H9 (cell line): ENCODE measurements at regions not wholly inside any gene's neighbourhood (a gene's known extent, or its start where the extent isn't known, plus 50 kb on each side); places are given as distances from the start of the nearest gene placed in this dataset.

ENCODE experiments used
- DNase-seq: peaks from one replicate; pipeline ENCODE4 v3.0.0-alpha.2; 2017
- H2AFZ ChIP-seq: one replicate; pipeline ENCODE4 v1.6.1; 2013; ENCODE audit warnings: mild to moderate bottlenecking, low read length, control low read depth, moderate library complexity
- H2AK5ac ChIP-seq: 2 replicates; pipeline ENCODE4 v1.6.1; 2013; ENCODE audit warnings: low read length, control low read depth, mixed read lengths; ENCODE audit not compliant: insufficient read length
- H2BK120ac ChIP-seq: one replicate; pipeline ENCODE4 v1.6.1; 2013; ENCODE audit warnings: low read depth, mild to moderate bottlenecking, low read length, control low read depth, inconsistent platforms; ENCODE audit not compliant: poor library complexity, severe bottlenecking
- H2BK12ac ChIP-seq: 2 replicates; pipeline ENCODE4 v1.6.1; 2013; ENCODE audit warnings: low read length, control low read depth, mixed read lengths, low read depth; ENCODE audit not compliant: insufficient read length
- H2BK15ac ChIP-seq: 2 replicates; pipeline ENCODE4 v1.6.1; 2013; ENCODE audit warnings: low read depth, low read length, control low read depth
- H2BK20ac ChIP-seq: one replicate; pipeline ENCODE4 v1.6.1; 2013; ENCODE audit warnings: low read depth, mild to moderate bottlenecking, low read length, control low read depth, inconsistent platforms; ENCODE audit not compliant: poor library complexity, severe bottlenecking
- H2BK5ac ChIP-seq: 2 replicates; pipeline ENCODE4 v1.6.1; 2013; ENCODE audit warnings: low read length, control low read depth, mixed read lengths; ENCODE audit not compliant: insufficient read length
- H3K14ac ChIP-seq: 2 replicates; pipeline ENCODE4 v1.6.1; 2013; ENCODE audit warnings: low read length, control low read depth; ENCODE audit not compliant: insufficient read depth
- H3K18ac ChIP-seq: 2 replicates; pipeline ENCODE4 v1.6.1; 2013; ENCODE audit warnings: low read depth, mild to moderate bottlenecking, mixed read lengths, low read length, control low read depth; ENCODE audit not compliant: insufficient read length
- H3K23ac ChIP-seq: 2 replicates; pipeline ENCODE4 v1.6.1; 2013; ENCODE audit warnings: low read length, control low read depth, mixed read lengths, low read depth; ENCODE audit not compliant: insufficient read length
- H3K23me2 ChIP-seq: 2 replicates; pipeline ENCODE4 v1.6.1; 2013; ENCODE audit warnings: low read depth, mild to moderate bottlenecking, mixed read lengths, low read length, control low read depth; ENCODE audit not compliant: insufficient read length, poor library complexity, severe bottlenecking
- H3K27ac ChIP-seq: 2 replicates; pipeline ENCODE4 v1.5.1; 2013; ENCODE audit warnings: low read length, control low read depth, mixed read lengths, low read depth; ENCODE audit not compliant: insufficient read length
- H3K27me3 ChIP-seq: 2 replicates; pipeline ENCODE4 v1.6.1; 2013; ENCODE audit warnings: low read length, control low read depth, inconsistent platforms; ENCODE audit not compliant: insufficient read depth
- H3K4ac ChIP-seq: 2 replicates; pipeline ENCODE4 v1.6.1; 2013; ENCODE audit warnings: low read depth, mild to moderate bottlenecking, control low read depth, inconsistent platforms, low read length, moderate library complexity
- H3K4me1 ChIP-seq: 2 replicates; pipeline ENCODE4 v1.6.1; 2013; ENCODE audit warnings: low read length, control low read depth, inconsistent platforms; ENCODE audit not compliant: insufficient read depth
- H3K4me2 ChIP-seq: 2 replicates; pipeline ENCODE4 v1.6.1; 2013; ENCODE audit warnings: low read length, control low read depth, mixed read lengths; ENCODE audit not compliant: insufficient read length, insufficient read depth
- H3K56ac ChIP-seq: 2 replicates; pipeline ENCODE4 v1.6.1; 2013; ENCODE audit warnings: low read depth, mild to moderate bottlenecking, mixed read lengths, low read length, control low read depth; ENCODE audit not compliant: insufficient read length
- H3K79me1 ChIP-seq: 2 replicates; pipeline ENCODE4 v1.6.1; 2013; ENCODE audit warnings: low read depth, mild to moderate bottlenecking, moderate library complexity, low read length, control low read depth, inconsistent platforms; ENCODE audit not compliant: insufficient read depth, poor library complexity, severe bottlenecking
- H3K79me2 ChIP-seq: 2 replicates; pipeline ENCODE4 v1.6.1; 2013; ENCODE audit warnings: low read length, control low read depth, inconsistent platforms; ENCODE audit not compliant: insufficient read depth
- H3K9ac ChIP-seq: 2 replicates; pipeline ENCODE4 v1.6.1; 2013; ENCODE audit warnings: low read length, control low read depth, mixed read lengths; ENCODE audit not compliant: insufficient read length; ENCODE audit errors: extremely low read depth
- H3K9me3 ChIP-seq: one replicate; pipeline ENCODE4 v1.6.1; 2013; ENCODE audit warnings: low read depth, low read length, inconsistent platforms; ENCODE audit not compliant: control insufficient read depth
- H3T11ph ChIP-seq: one replicate; pipeline ENCODE4 v1.6.1; 2013; ENCODE audit warnings: mild to moderate bottlenecking, low read length, control low read depth, inconsistent platforms
- H4K20me1 ChIP-seq: one replicate; pipeline ENCODE4 v1.6.1; 2013; ENCODE audit not compliant: control insufficient read depth, insufficient read length, insufficient read depth
- H4K5ac ChIP-seq: 2 replicates; pipeline ENCODE4 v1.6.1; 2013; ENCODE audit warnings: low read depth, mild to moderate bottlenecking, mixed read lengths, low read length, control low read depth; ENCODE audit not compliant: insufficient read length
- H4K8ac ChIP-seq: replicated peaks from 2 replicates; pipeline ENCODE4 v1.6.1; 2013; ENCODE audit warnings: low read length, control low read depth, mixed read lengths, low read depth; ENCODE audit not compliant: insufficient read length
- H4K91ac ChIP-seq: 2 replicates; pipeline ENCODE4 v1.6.1; 2013; ENCODE audit warnings: low read depth, mild to moderate bottlenecking, moderate library complexity, mixed read lengths, low read length, control low read depth; ENCODE audit not compliant: insufficient read length
- H3K27ac Mint-ChIP-seq, 3 experiments: 2 replicates in 2 of 3; 3 replicates in 1 of 3; pipeline ENCODE4 v1.8.0; 2020 to 2021; ENCODE audit warnings: mixed read lengths in 3 of 3, mild to moderate bottlenecking in 1 of 3, moderate library complexity in 1 of 3
- H3K27me3 Mint-ChIP-seq: 2 replicates; pipeline ENCODE4 v1.8.0; 2021; ENCODE audit warnings: low read depth, mild to moderate bottlenecking, moderate library complexity, mixed read lengths
- H3K36me3 Mint-ChIP-seq, 3 experiments: 2 replicates in 2 of 3; 3 replicates in 1 of 3; pipeline ENCODE4 v1.8.0; 2020 to 2021; ENCODE audit warnings: low read depth in 3 of 3, mixed read lengths in 3 of 3; ENCODE audit not compliant: insufficient read depth in 1 of 3
- H3K4me1 Mint-ChIP-seq, 2 experiments: 2 replicates each; pipeline ENCODE4 v1.8.0; 2020; ENCODE audit warnings: mixed read lengths in 2 of 2
- H3K4me3 Mint-ChIP-seq, 2 experiments: 2 replicates in 1 of 2; 3 replicates in 1 of 2; pipeline ENCODE4 v1.8.0; 2020 to 2021; ENCODE audit warnings: mild to moderate bottlenecking in 2 of 2, mixed read lengths in 2 of 2, moderate library complexity in 1 of 2
- H3K9me3 Mint-ChIP-seq, 2 experiments: 2 replicates in 1 of 2; 3 replicates in 1 of 2; pipeline ENCODE4 v1.8.0; 2020; ENCODE audit warnings: mild to moderate bottlenecking in 2 of 2, mixed read lengths in 2 of 2, moderate library complexity in 1 of 2
- WGBS: extraction: QIAGEN DNeasy Blood & Tissue Kit; methylation state at CpG from one replicate; pipeline ENCODE4 v1.1.7; 2013; ENCODE audit warnings: missing lambda C conversion rate, low lambda C conversion rate, mixed read lengths; ENCODE audit not compliant: insufficient read length; ENCODE audit errors: extremely low coverage; 5-methylcytosine and 5-hydroxymethylcytosine counted together
- TF ChIP-seq, protein P1 (sequence below): fragments of 200-600 bp; sonication (generic); conservative IDR thresholded peaks from 3 replicates; pipeline ENCODE4 v1.8.0; 2021; ENCODE audit warnings: antibody characterized with exemption, mild to moderate bottlenecking

GRCh38 chr6:40169878-40170277, 235.6 kb upstream of the MOCS1 start:
- H4K8ac ChIP-seq = no peak overlapping the region
- H4K5ac ChIP-seq = no peak overlapping the region
- no peak overlapping the region for H2BK15ac ChIP-seq
- no peaks in the 10 kb centered on the region for H3K9me3 ChIP-seq
- Mint-ChIP-seq H3K27me3 (peaks cover 5% of the 10 kb centered on the region), H3K4me1 (peaks cover 0 to 3% of the 10 kb centered on the region in 2 experiments; a peak in 2 of 4 replicates), H3K36me3 (no peaks in the 10 kb centered on the region), H3K27ac (no peak overlapping the region), H3K9me3 (no peaks in the 10 kb centered on the region; a peak in 1 of 5 replicates), H3K4me3 (no peak overlapping the region)
- H3K79me1 ChIP-seq = no peaks in the 10 kb centered on the region
- H3K23me2 ChIP-seq = no peaks in the 10 kb centered on the region
- H3K9ac ChIP-seq = no peak overlapping the region
- H3K4ac ChIP-seq = no peak overlapping the region
- H3T11ph ChIP-seq = no peak overlapping the region
- no peak overlapping the region for H2AK5ac ChIP-seq
- H3K56ac ChIP-seq = no peak overlapping the region
- H3K18ac ChIP-seq = no peak overlapping the region
- H3K4me2 ChIP-seq = no peak overlapping the region
- H4K20me1 ChIP-seq = no peaks in the 10 kb centered on the region
- H2BK5ac ChIP-seq = no peak overlapping the region
- H2BK12ac ChIP-seq = no peak overlapping the region
- DNase-seq = no peak
- no peak overlapping the region for H3K23ac ChIP-seq
- no peak overlapping the region for H3K27ac ChIP-seq
- WGBS = no CpG with 5 or more reads among the region's 7 CpGs
- no peaks in the 10 kb centered on the region for H3K79me2 ChIP-seq
- H2BK20ac ChIP-seq = no peak overlapping the region
- TF ChIP-seq, protein P1, sequence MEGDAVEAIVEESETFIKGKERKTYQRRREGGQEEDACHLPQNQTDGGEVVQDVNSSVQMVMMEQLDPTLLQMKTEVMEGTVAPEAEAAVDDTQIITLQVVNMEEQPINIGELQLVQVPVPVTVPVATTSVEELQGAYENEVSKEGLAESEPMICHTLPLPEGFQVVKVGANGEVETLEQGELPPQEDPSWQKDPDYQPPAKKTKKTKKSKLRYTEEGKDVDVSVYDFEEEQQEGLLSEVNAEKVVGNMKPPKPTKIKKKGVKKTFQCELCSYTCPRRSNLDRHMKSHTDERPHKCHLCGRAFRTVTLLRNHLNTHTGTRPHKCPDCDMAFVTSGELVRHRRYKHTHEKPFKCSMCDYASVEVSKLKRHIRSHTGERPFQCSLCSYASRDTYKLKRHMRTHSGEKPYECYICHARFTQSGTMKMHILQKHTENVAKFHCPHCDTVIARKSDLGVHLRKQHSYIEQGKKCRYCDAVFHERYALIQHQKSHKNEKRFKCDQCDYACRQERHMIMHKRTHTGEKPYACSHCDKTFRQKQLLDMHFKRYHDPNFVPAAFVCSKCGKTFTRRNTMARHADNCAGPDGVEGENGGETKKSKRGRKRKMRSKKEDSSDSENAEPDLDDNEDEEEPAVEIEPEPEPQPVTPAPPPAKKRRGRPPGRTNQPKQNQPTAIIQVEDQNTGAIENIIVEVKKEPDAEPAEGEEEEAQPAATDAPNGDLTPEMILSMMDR = no peak
- H3K4me1 ChIP-seq = no peaks in the 10 kb centered on the region
- H3K27me3 ChIP-seq = no peaks in the 10 kb centered on the region
- no peak overlapping the region for H2BK120ac ChIP-seq
- H3K14ac ChIP-seq = no peak overlapping the region; the same call in 1 of the 2 replicates
- H4K91ac ChIP-seq = no peak overlapping the region
- no peak overlapping the region for H2AFZ ChIP-seq
